Vagina (tissue), 2 donors: ENCODE measurements at regions not wholly inside any gene's neighbourhood (a gene's known extent, or its start where the extent isn't known, plus 50 kb on each side); places are given as distances from the start of the nearest gene placed in this dataset.

Source experiments
- DNase-seq, 2 donors: peaks; one replicate each; pipeline ENCODE4 v3.0.0-alpha.2; 2017; ENCODE audit errors: extremely low spot score in 2 of 2
- H3K27ac ChIP-seq: fragments of 200-600 bp; sonication (generic); one replicate; pipeline ENCODE4 v1.5.1; 2019
- H3K27me3 ChIP-seq: fragments of 200-600 bp; sonication (generic); one replicate; pipeline ENCODE4 v1.5.1; 2019
- H3K36me3 ChIP-seq, 2 donors: fragments of 200-600 bp; sonication (generic); one replicate each; pipeline ENCODE4 v1.5.1; 2017 to 2019
- H3K4me1 ChIP-seq: fragments of 200-600 bp; sonication (generic); one replicate; pipeline ENCODE4 v1.5.1; 2019
- H3K4me3 ChIP-seq, 2 donors: fragments of 200-600 bp; sonication (generic); 1 replicate in 1 of 2; 2 replicates in 1 of 2; pipeline ENCODE4 v1.5.1; 2016 to 2019
- H3K9me3 ChIP-seq: fragments of 200-600 bp; sonication (generic); one replicate; pipeline ENCODE4 v1.5.1; 2019
- CTCF ChIP-seq, 3 experiments: fragments of 450-650 bp in 2 of 3; fragments of 200-600 bp in 1 of 3; sonication (generic) in 1 of 3; IDR thresholded peaks; one replicate each; pipeline ENCODE4 v1.5.1; 2017 to 2019; ENCODE audit warnings: antibody characterized with exemption in 3 of 3, mild to moderate bottlenecking in 2 of 3, moderate library complexity in 2 of 3
- POLR2A ChIP-seq, 2 donors: fragments of 450-650 bp; IDR thresholded peaks; one replicate each; pipeline ENCODE4 v1.6.1; 2017; ENCODE audit warnings: antibody characterized with exemption in 2 of 2, mild to moderate bottlenecking in 2 of 2, moderate library complexity in 2 of 2
- POLR2AphosphoS5 ChIP-seq, 2 donors: sonication (generic); formaldehyde crosslinking; IDR thresholded peaks; one replicate each; pipeline ENCODE4 v1.9.0; 2017; ENCODE audit warnings: antibody characterized with exemption in 2 of 2, mild to moderate bottlenecking in 2 of 2, low read depth in 1 of 2; ENCODE audit not compliant: insufficient read depth in 1 of 2
- intact Hi-C: fragments of 100-400 bp; cut with DNase I; formaldehyde crosslinking; loops from one replicate; pipeline ENCODE4 v1.15.1; 2023

- DNase-seq: no peak
- intact Hi-C loops: no loop called here
- Histone ChIP-seq H3K27me3 (no peaks in the 10 kb centered on the region), H3K9me3 (no peaks in the 10 kb centered on the region), H3K4me3 (no peak overlapping the region), H3K27ac (no peak overlapping the region), H3K4me1 (no peaks in the 10 kb centered on the region), H3K36me3 (no peaks in the 10 kb centered on the region)
- no peak for TF ChIP-seq POLR2AphosphoS5 (IDR thresholded peaks at IDR 0.05; ENCODE audit: insufficient read depth in 1 of 2, low read depth in 1 of 2)
Observed at GRCh38 chr18:42392416-42392815, 437.4 kb downstream of the PIK3C3 start.

- H3K9me3 ChIP-seq: no peaks in the 10 kb centered on the region
- H3K36me3 ChIP-seq: no peaks in the 10 kb centered on the region
- no peak for DNase-seq
- H3K4me3 ChIP-seq: no peak overlapping the region
- H3K4me1 ChIP-seq: no peaks in the 10 kb centered on the region
- H3K27ac ChIP-seq: no peak overlapping the region
- no peaks in the 10 kb centered on the region for H3K27me3 ChIP-seq
- intact Hi-C loops: no loop called here
- TF ChIP-seq CTCF (IDR thresholded peaks at IDR 0.05): no peak
- TF ChIP-seq POLR2AphosphoS5 (IDR thresholded peaks at IDR 0.05; ENCODE audit: insufficient read depth in 1 of 2, low read depth in 1 of 2): no peak
- no peak for TF ChIP-seq POLR2A (IDR thresholded peaks at IDR 0.05)
Observed at GRCh38 chr18:42392926-42393325, 437.9 kb downstream of the PIK3C3 start.

GRCh38 chr18:42394238-42394637 is 439.2 kb downstream of the PIK3C3 start:
- no peak overlapping the region for H3K4me3 ChIP-seq
- H3K27me3 ChIP-seq: no peaks in the 10 kb centered on the region
- H3K4me1 ChIP-seq: no peaks in the 10 kb centered on the region
- no peaks in the 10 kb centered on the region for H3K36me3 ChIP-seq
- intact Hi-C loops: no loop called here
- TF ChIP-seq POLR2AphosphoS5 (IDR thresholded peaks at IDR 0.05; ENCODE audit: insufficient read depth in 1 of 2, low read depth in 1 of 2) (no peak), POLR2A (IDR thresholded peaks at IDR 0.05) (no peak), CTCF (IDR thresholded peaks at IDR 0.05) (no peak)
- no peak overlapping the region for H3K27ac ChIP-seq
- no peak for DNase-seq
- H3K9me3 ChIP-seq: no peaks in the 10 kb centered on the region

GRCh38 chr18:42401131-42401673 is 446.2 kb downstream of the PIK3C3 start:
- Histone ChIP-seq H3K27me3 (no peaks in the 10 kb centered on the region), H3K4me1 (no peaks in the 10 kb centered on the region), H3K9me3 (no peaks in the 10 kb centered on the region), H3K27ac (no peak overlapping the region), H3K4me3 (no peak overlapping the region), H3K36me3 (no peaks in the 10 kb centered on the region)
- DNase-seq: no peak
- intact Hi-C loops: no loop called here
- no peak for TF ChIP-seq POLR2AphosphoS5 (IDR thresholded peaks at IDR 0.05; ENCODE audit: insufficient read depth in 1 of 2, low read depth in 1 of 2)
- no peak for TF ChIP-seq CTCF (IDR thresholded peaks at IDR 0.05)
- TF ChIP-seq POLR2A (IDR thresholded peaks at IDR 0.05): no peak

GRCh38 chr18:42404151-42404550 is 449.1 kb downstream of the PIK3C3 start:
- TF ChIP-seq CTCF (IDR thresholded peaks at IDR 0.05) (no peak), POLR2A (IDR thresholded peaks at IDR 0.05) (no peak)
- H3K27ac ChIP-seq: no peak overlapping the region
- H3K27me3 ChIP-seq: no peaks in the 10 kb centered on the region
- no peaks in the 10 kb centered on the region for H3K36me3 ChIP-seq
- no peak overlapping the region for H3K4me3 ChIP-seq
- intact Hi-C loops: no loop called here
- no peaks in the 10 kb centered on the region for H3K4me1 ChIP-seq
- H3K9me3 ChIP-seq: no peaks in the 10 kb centered on the region
- DNase-seq: no peak
